H1 (cell line): ENCODE measurements at regions not wholly inside any gene's neighbourhood (a gene's known extent, or its start where the extent isn't known, plus 50 kb on each side); places are given as distances from the start of the nearest gene placed in this dataset.
"Not testable (repeated sequence)": the region's sequence is repeated elsewhere in the genome, so short reads cannot be mapped to it uniquely, and the experiment has no call there.

Experiments used
- CTCF ChIA-PET: fragments of 300-600 bp; sonication (Branson Sonifier 250); formaldehyde crosslinking; loops from one replicate; lab custom pipeline; 2021; ENCODE audit not compliant: partially characterized antibody; lab: Charles Lee
- POLR2A ChIA-PET: fragments of 300-600 bp; sonication (Branson Sonifier 250); formaldehyde crosslinking; loops from one replicate; lab custom pipeline; 2021; ENCODE audit warnings: inconsistent platforms; ENCODE audit not compliant: partially characterized antibody; lab: Charles Lee
- DNase-seq, 2 experiments: peaks; one replicate each; pipeline versions ENCODE4 v3.0.0 to v3.0.0-alpha.2; 2010 to 2022; ENCODE audit warnings: low spot score in 2 of 2, low read depth in 1 of 2, mixed read lengths in 1 of 2
- FAIRE-seq: peaks from 2 replicates; lab custom pipeline; 2011; peaks lifted over from hg19 to GRCh38; lab: Jason Lieb, UNC
- H2AFZ ChIP-seq: 2 replicates; pipeline ENCODE4 v1.8.1; 2012; ENCODE audit warnings: low read length, inconsistent platforms
- H2AK5ac ChIP-seq: 2 replicates; pipeline ENCODE4 v1.6.1; 2013; ENCODE audit warnings: low read depth, low read length
- H2BK120ac ChIP-seq: replicated peaks from 2 replicates; pipeline ENCODE3; 2013; ENCODE audit warnings: low read depth, low read length, inconsistent platforms
- H2BK12ac ChIP-seq: 2 replicates; pipeline ENCODE4 v1.6.1; 2013; ENCODE audit warnings: low read depth, low read length
- H2BK15ac ChIP-seq: 2 replicates; pipeline ENCODE4 v1.6.1; 2013; ENCODE audit warnings: low read length
- H2BK20ac ChIP-seq: 2 replicates; pipeline ENCODE4 v1.6.1; 2013; ENCODE audit warnings: low read length
- H2BK5ac ChIP-seq: 2 replicates; pipeline ENCODE4 v1.6.1; 2013; ENCODE audit warnings: low read depth, low read length
- H3K14ac ChIP-seq: 2 replicates; pipeline ENCODE4 v1.6.1; 2013; ENCODE audit warnings: inconsistent platforms; ENCODE audit not compliant: insufficient read length
- H3K18ac ChIP-seq: 2 replicates; pipeline ENCODE4 v1.6.1; 2013; ENCODE audit warnings: low read length; ENCODE audit errors: extremely low read depth
- H3K23ac ChIP-seq: 2 replicates; pipeline ENCODE4 v1.6.1; 2013; ENCODE audit warnings: inconsistent platforms; ENCODE audit not compliant: insufficient read length
- H3K23me2 ChIP-seq: 2 replicates; pipeline ENCODE4 v1.6.1; 2013; ENCODE audit warnings: low read depth, low read length
- H3K27ac ChIP-seq: 2 replicates; pipeline ENCODE4 v1.6.1; 2011; ENCODE audit warnings: low read depth, low read length, inconsistent platforms
- H3K27me3 ChIP-seq, 4 experiments: replicated peaks in 1 of 4; 1 replicate in 1 of 4; 2 replicates in 3 of 4; pipeline versions ENCODE4 v1.6.1 to v1.8.1; 2011 to 2013; ENCODE audit warnings: low read length in 3 of 4, mild to moderate bottlenecking in 3 of 4, inconsistent platforms in 2 of 4, mixed read lengths in 2 of 4, moderate library complexity in 1 of 4; ENCODE audit not compliant: control insufficient read depth in 3 of 4, insufficient read depth in 3 of 4; ENCODE audit errors: extremely low read depth in 1 of 4
- H3K36me3 ChIP-seq, 4 experiments: 2 replicates each; pipeline versions ENCODE4 v1.6.1 to v1.8.1; 2011 to 2013; ENCODE audit warnings: mild to moderate bottlenecking in 4 of 4, low read length in 3 of 4, moderate library complexity in 2 of 4, control low read depth in 1 of 4, inconsistent platforms in 1 of 4; ENCODE audit not compliant: insufficient read depth in 4 of 4, control insufficient read depth in 2 of 4
- H3K4ac ChIP-seq: replicated peaks from 2 replicates; pipeline ENCODE3; 2013; ENCODE audit warnings: low read length, low read depth, mixed read lengths, inconsistent platforms; ENCODE audit not compliant: insufficient read length
- H3K4me1 ChIP-seq, 4 experiments: replicated peaks in 1 of 4; 1 replicate in 1 of 4; 2 replicates in 3 of 4; pipeline versions ENCODE4 v1.6.1 to v1.8.1; 2011 to 2013; ENCODE audit warnings: low read length in 3 of 4, inconsistent platforms in 2 of 4, mixed read lengths in 1 of 4; ENCODE audit not compliant: insufficient read depth in 4 of 4, control insufficient read depth in 3 of 4
- H3K4me2 ChIP-seq, 2 experiments: 2 replicates each; pipeline versions ENCODE4 v1.6.1 to v1.8.1; 2011 to 2013; ENCODE audit warnings: low read depth in 2 of 2, low read length in 2 of 2, control low read depth in 1 of 2, inconsistent platforms in 1 of 2, mild to moderate bottlenecking in 1 of 2; ENCODE audit not compliant: insufficient read depth in 1 of 2
- H3K4me3 ChIP-seq, 4 experiments: fragments of 200-600, 300-600 bp in 1 of 4; sonication (generic), shearing (Covaris generic), sonication (Bioruptor Twin) in 1 of 4; 2 replicates each; pipeline versions ENCODE4 v1.5.1 to v1.8.1; 2011 to 2016; ENCODE audit warnings: low read length in 4 of 4, low read depth in 3 of 4, control low read depth in 2 of 4, inconsistent platforms in 2 of 4, mild to moderate bottlenecking in 2 of 4, mixed read lengths in 1 of 4, moderate library complexity in 1 of 4; ENCODE audit not compliant: insufficient read depth in 2 of 4; ENCODE audit errors: extremely low read depth in 1 of 4
- H3K56ac ChIP-seq: replicated peaks from 2 replicates; pipeline ENCODE3; 2013; ENCODE audit warnings: low read depth, mild to moderate bottlenecking, mixed read lengths, low read length, inconsistent platforms; ENCODE audit not compliant: insufficient read length
- H3K79me1 ChIP-seq: 2 replicates; pipeline ENCODE4 v1.6.1; 2013; ENCODE audit warnings: low read depth, low read length, control low read depth
- H3K79me2 ChIP-seq, 2 experiments: 2 replicates each; pipeline versions ENCODE4 v1.6.1 to v1.8.1; 2012 to 2013; ENCODE audit warnings: low read length in 2 of 2, mild to moderate bottlenecking in 2 of 2, inconsistent platforms in 1 of 2; ENCODE audit not compliant: insufficient read depth in 2 of 2, control insufficient read depth in 1 of 2
- H3K9ac ChIP-seq, 4 experiments: replicated peaks in 1 of 4; 1 replicate in 1 of 4; 2 replicates in 3 of 4; pipeline versions ENCODE4 v1.6.1 to v1.8.1; 2011 to 2013; ENCODE audit warnings: low read depth in 3 of 4, low read length in 3 of 4, control low read depth in 2 of 4, mild to moderate bottlenecking in 2 of 4, moderate library complexity in 2 of 4, inconsistent platforms in 1 of 4; ENCODE audit errors: extremely low read depth in 1 of 4
- H3K9me3 ChIP-seq, 2 experiments: 2 replicates each; pipeline versions ENCODE4 v1.6.1 to v1.8.1; 2012 to 2013; ENCODE audit warnings: mild to moderate bottlenecking in 2 of 2, moderate library complexity in 2 of 2, control low read depth in 1 of 2, inconsistent platforms in 1 of 2, low read depth in 1 of 2, low read length in 1 of 2, mixed read lengths in 1 of 2; ENCODE audit not compliant: insufficient read depth in 2 of 2
- H4K20me1 ChIP-seq, 2 experiments: replicated peaks in 1 of 2; 2 replicates each; pipeline versions ENCODE3 to v1.8.1; 2011 to 2013; ENCODE audit warnings: inconsistent platforms in 2 of 2, low read length in 2 of 2, mild to moderate bottlenecking in 1 of 2; ENCODE audit not compliant: insufficient read depth in 2 of 2, control insufficient read depth in 1 of 2
- H4K5ac ChIP-seq: 2 replicates; pipeline ENCODE4 v1.6.1; 2013; ENCODE audit warnings: low read length, low read depth, mixed read lengths, inconsistent platforms; ENCODE audit not compliant: insufficient read length
- H4K8ac ChIP-seq: 2 replicates; pipeline ENCODE4 v1.8.0; 2013; ENCODE audit warnings: mild to moderate bottlenecking, moderate library complexity, low read length, inconsistent platforms; ENCODE audit not compliant: insufficient read depth; ENCODE audit errors: extremely low read depth
- H4K91ac ChIP-seq: replicated peaks from 2 replicates; pipeline ENCODE3; 2013; ENCODE audit warnings: low read length, mixed read lengths, inconsistent platforms; ENCODE audit not compliant: insufficient read length
- WGBS, 2 experiments: shearing (Covaris generic) in 1 of 2; methylation state at CpG; one replicate each; pipeline versions ENCODE4 v1.1.6 to v1.1.7; 2013 to 2015; ENCODE audit warnings: low lambda C conversion rate in 2 of 2, mixed read lengths in 2 of 2, inconsistent platforms in 1 of 2, low coverage in 1 of 2, missing lambda C conversion rate in 1 of 2; ENCODE audit not compliant: insufficient replicate concordance in 2 of 2, insufficient coverage in 1 of 2, insufficient read length in 1 of 2; ENCODE audit errors: extremely low coverage in 1 of 2, missing lambda C conversion rate in 1 of 2; 5-methylcytosine and 5-hydroxymethylcytosine counted together

DNA sequence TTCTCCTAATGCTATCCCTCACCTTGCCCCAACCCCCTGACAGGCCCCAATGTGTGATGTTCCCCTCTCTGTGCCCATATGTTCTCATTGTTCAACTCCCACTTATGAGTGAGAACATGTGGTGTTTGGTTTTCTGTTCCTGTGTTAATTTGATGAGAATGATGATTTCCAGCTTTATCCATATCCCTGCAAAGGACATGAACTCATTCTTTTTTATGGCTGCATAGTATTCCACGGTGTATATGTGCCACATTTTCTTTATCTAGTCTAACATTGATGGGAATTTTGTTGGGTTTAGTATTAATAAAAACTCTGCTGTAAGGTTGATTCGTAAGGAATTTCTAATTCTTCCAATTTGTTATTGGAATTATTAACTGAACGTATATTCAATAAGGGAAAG is 450.2 kb downstream of the BTG1 start:
- H2BK120ac ChIP-seq, H3K9ac ChIP-seq, H4K20me1 ChIP-seq, H2BK5ac ChIP-seq, H3K14ac ChIP-seq, H3K56ac ChIP-seq, H3K9me3 ChIP-seq, H2BK12ac ChIP-seq, H3K27ac ChIP-seq, H3K4me2 ChIP-seq, H2AK5ac ChIP-seq, DNase-seq, H3K4ac ChIP-seq, H3K27me3 ChIP-seq, H3K23ac ChIP-seq, H4K91ac ChIP-seq, H3K4me3 ChIP-seq, H2AFZ ChIP-seq, CTCF ChIA-PET, H2BK20ac ChIP-seq, FAIRE-seq, H3K79me2 ChIP-seq, H4K8ac ChIP-seq, H4K5ac ChIP-seq, POLR2A ChIA-PET, H2BK15ac ChIP-seq, H3K23me2 ChIP-seq, H3K79me1 ChIP-seq, H3K4me1 ChIP-seq, H3K18ac ChIP-seq, H3K36me3 ChIP-seq: not testable (repeated sequence)
- 95% methylated on average over 3 of the region's 3 CpGs; no CpG with 5 or more reads in 1 of the 2 experiments for WGBS, 2 experiments
